ENCODE measurements at regions not wholly inside any gene's neighbourhood (a gene's known extent, or its start where the extent isn't known, plus 50 kb on each side); places are given as distances from the start of the nearest gene placed in this dataset.

DNA sequence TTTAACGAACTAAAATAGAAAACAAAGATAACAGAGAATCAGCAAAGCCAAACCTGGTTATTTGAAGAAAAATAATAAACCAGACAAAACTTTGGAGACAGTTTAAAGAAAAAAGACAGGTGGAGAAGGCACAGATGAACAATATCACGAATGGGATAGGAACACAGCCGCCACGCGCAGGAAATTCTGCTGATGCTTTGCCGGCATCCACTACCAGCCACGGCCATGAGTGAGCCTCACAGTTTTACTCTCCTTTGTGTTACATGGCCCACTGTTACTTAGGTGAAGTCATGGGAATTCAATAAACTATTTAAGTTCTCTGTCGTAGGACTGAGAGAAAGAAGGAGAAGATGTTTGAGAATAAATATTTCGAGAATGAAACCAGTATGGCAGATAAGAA lies 503.4 kb downstream of the TTLL7 start:
- TF ChIP-seq, protein P1, sequence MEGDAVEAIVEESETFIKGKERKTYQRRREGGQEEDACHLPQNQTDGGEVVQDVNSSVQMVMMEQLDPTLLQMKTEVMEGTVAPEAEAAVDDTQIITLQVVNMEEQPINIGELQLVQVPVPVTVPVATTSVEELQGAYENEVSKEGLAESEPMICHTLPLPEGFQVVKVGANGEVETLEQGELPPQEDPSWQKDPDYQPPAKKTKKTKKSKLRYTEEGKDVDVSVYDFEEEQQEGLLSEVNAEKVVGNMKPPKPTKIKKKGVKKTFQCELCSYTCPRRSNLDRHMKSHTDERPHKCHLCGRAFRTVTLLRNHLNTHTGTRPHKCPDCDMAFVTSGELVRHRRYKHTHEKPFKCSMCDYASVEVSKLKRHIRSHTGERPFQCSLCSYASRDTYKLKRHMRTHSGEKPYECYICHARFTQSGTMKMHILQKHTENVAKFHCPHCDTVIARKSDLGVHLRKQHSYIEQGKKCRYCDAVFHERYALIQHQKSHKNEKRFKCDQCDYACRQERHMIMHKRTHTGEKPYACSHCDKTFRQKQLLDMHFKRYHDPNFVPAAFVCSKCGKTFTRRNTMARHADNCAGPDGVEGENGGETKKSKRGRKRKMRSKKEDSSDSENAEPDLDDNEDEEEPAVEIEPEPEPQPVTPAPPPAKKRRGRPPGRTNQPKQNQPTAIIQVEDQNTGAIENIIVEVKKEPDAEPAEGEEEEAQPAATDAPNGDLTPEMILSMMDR (IDR thresholded peaks at IDR 0.05), result no peak
- no peak for TF ChIP-seq POLR2AphosphoS5 (IDR thresholded peaks at IDR 0.05)
- no peak for TF ChIP-seq POLR2A (IDR thresholded peaks at IDR 0.05)
